T-helper 9 cell (primary cell): ENCODE measurements at regions not wholly inside any gene's neighbourhood (a gene's known extent, or its start where the extent isn't known, plus 50 kb on each side); places are given as distances from the start of the nearest gene placed in this dataset.

ENCODE experiments used
- DNase-seq: peaks from one replicate; pipeline ENCODE4 v3.0.0-alpha.2; 2020

- DNase-seq = no peak
Measured at GRCh38 chr3:104982130-104982529, 384.6 kb upstream of the ALCAM start.

- no peak for DNase-seq
Measured at GRCh38 chr3:104987859-104988258, 378.9 kb upstream of the ALCAM start.

- no peak for DNase-seq
Measured at GRCh38 chr3:104988496-104988895, 378.2 kb upstream of the ALCAM start.

GRCh38 chr3:104989878-104990277 is 376.8 kb upstream of the ALCAM start:
- no peak for DNase-seq

- DNase-seq = no peak
Measured at GRCh38 chr3:104990758-104991157, 376.0 kb upstream of the ALCAM start.

DNA sequence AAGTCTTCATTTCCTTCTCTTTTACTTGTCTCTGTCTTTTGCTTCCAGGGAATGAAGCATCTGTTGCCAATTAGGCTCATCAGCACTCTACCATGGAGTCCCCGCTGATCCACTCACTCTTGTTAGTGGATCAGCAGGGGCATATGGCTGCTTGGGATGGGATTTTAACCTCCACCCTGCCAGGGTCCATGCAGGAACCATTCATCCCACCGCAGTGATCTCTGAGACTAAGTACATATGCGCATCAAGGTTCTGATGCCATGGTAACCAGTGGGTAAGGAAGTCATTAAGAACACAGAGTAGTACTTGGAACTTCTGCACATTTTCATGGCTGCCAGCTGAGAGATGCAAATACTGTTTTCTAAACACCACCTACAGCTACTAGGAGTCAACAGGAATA is 374.0 kb upstream of the ALCAM start:
- no peak for DNase-seq

DNA sequence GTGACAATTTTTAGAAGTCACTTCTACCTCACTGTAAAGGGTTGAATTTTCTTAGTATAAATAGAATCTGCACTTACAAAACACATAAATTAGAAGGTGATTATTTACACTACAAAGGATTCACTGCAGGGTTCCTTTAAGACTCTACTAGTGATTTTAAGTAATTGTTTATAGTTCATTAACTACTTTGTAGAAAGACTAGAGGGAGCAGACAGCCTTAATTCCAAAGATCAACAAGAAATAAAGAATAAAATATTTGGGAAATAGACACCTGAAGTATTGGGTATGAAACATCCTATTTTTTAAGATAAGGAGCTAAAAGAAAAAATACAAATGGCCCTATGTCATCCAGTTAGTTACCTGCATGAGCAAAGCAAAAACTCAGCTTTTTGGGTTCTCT is 360.5 kb upstream of the ALCAM start:
- no peak for DNase-seq

GRCh38 chr3:105013657-105014056 is 353.1 kb upstream of the ALCAM start:
- DNase-seq = no peak

DNA sequence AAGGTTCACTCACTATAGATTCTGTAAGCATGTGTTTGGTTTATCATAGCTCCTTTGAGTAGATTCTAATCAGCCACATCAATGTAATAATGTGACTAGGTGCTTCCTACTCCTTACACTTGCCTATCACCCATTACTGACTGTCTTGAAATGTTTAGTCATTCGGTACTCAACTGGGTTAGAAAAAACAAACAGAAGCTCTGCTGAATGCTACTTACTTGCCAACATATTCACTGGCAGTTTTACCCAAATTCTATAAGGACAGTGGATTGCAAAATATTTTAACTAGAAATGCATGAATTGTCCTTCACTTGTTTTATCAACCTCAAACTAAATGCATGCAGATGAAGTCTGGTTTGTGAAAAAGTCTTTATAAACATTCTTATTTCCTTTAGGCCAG is 352.1 kb upstream of the ALCAM start:
- DNase-seq = no peak

- DNase-seq = no peak
Measured at GRCh38 chr3:105022813-105023212, 343.9 kb upstream of the ALCAM start.

DNA sequence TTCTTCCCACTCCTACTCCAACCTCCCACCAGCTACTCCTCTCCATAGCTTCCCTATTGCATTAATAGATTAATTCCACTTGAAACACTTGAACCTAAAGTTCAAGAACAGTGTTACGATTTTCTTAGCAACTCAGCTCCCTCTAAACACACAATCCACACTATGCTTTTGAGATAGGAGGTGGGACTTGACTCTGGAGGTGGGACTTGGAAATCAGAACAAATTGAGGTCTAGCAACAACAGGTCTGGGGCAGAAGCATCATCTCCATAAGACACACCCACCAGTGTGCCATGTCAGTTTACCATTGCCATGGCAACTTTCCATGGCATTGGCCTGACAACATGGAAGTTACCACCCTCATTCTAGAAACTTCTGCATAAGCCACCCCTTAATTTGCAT is 336.5 kb upstream of the ALCAM start:
- DNase-seq = no peak

DNA sequence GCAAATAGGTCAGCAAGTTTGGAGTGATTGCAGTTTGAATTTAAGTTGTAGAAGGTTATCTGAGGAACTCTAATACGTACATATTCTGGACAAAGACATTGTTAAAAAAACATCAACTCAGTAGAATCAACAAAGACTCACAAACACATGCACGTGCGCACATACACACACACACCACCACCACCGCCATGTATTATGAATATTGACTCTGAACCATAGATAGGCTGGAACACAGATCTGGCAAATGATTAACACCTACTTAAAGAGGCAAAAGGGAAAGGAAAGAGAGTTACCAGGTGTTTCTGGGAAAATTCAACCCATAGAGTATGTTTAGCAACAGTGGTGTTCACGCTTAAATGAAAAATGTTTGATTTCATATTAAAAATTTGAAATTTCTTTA is 334.2 kb upstream of the ALCAM start:
- DNase-seq = no peak

DNA sequence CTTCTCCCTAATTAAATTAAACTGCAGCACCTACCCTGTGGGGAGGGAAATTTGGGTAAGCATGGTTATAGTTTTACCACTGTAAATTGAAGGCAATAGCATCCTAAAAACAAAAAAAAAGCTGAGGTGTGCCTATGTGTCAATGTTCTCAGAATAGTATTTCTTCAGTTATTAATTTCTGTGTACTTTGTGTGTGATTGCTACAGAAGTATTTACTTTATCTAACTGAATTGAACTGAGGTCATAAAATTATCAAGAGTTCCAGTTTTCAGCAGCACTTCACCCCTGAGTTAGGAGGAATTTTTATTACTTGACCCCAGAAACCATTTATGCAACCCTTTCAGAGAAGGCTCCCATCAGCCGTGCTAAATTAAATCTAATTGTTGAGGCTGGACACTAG is 333.6 kb upstream of the ALCAM start:
- DNase-seq = no peak

DNA sequence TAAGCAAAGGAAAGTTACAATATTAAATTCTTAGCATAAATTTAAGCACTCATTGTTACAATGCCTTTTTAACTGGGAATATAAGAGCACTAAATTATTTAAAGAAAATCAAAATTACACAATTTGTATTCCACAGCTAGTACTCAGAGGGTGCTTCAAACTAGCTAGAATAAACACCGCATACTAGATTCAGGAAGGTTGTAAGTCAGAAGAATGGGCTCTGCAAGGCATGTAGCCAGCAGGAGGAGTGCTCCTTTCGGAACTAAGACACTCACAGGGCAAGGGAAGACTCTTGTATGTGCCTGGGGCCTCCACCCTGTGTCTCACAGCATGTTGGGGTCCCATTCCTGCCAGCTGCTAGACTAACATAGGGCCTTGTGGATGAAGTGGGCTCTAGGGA is 327.7 kb upstream of the ALCAM start:
- no peak for DNase-seq

GRCh38 chr3:105040026-105040622 is 326.6 kb upstream of the ALCAM start:
- DNase-seq = no peak

- no peak for DNase-seq
Measured at GRCh38 chr3:105042586-105042985, 324.1 kb upstream of the ALCAM start.

DNA sequence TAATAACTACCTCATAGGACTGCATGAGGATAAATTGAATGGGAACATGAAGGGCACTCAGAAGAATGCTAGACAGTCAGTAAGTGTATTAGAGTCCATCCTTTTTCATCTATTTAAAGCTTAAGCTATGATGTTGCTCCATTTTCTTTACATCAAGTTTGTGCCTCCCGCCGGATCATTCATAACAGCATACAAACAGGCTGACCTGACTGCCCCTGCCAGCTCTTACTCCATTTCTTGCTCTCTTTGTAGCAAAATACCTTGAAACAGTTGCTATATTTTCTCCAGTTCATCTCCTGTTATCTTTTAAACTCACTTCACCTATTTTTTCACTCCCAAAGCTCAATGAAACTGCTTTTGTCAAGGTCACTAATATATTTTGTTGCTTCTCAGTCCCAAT is 315.6 kb upstream of the ALCAM start:
- no peak for DNase-seq

GRCh38 chr3:105051972-105052371 is 314.7 kb upstream of the ALCAM start:
- DNase-seq = no peak

DNA sequence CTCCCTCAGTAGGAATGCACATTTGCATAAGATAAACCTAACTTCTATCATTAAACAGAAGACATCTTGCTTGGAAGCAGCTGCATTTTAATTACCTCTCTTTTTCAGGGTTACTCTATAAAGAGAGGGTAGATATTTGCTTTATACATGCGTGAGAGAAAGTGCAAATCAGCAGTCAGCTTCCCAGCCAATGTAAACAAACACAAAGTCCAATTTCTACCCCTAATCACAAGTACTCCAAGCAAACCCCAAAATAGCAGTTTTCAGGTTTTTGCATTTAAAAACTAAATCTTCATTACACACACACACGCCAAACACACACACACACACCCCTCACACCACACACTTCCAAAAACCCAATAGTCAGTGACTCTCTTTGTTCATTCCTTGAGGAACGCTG is 303.9 kb upstream of the ALCAM start:
- no peak for DNase-seq

GRCh38 chr3:105065895-105066839 is 300.5 kb upstream of the ALCAM start:
- no peak for DNase-seq

DNA sequence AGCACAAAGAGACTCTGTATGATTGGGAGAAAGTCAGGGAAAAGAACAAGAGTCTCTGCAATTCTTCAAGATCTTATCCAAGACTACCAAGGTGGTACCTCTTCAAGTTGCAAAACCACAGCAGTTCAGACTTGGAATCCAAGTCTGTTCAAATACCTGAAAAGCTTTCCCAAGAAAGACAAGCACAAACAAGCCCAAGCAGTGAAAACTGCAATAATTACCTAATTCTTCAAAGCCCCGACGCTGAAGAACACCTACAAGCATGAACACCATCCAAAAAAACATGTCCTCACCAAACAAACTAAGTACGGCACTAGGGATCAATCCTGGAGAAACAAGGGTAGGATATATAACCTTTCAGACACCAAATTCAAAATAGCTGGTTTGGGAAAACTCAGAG is 299.3 kb upstream of the ALCAM start:
- DNase-seq = no peak

DNA sequence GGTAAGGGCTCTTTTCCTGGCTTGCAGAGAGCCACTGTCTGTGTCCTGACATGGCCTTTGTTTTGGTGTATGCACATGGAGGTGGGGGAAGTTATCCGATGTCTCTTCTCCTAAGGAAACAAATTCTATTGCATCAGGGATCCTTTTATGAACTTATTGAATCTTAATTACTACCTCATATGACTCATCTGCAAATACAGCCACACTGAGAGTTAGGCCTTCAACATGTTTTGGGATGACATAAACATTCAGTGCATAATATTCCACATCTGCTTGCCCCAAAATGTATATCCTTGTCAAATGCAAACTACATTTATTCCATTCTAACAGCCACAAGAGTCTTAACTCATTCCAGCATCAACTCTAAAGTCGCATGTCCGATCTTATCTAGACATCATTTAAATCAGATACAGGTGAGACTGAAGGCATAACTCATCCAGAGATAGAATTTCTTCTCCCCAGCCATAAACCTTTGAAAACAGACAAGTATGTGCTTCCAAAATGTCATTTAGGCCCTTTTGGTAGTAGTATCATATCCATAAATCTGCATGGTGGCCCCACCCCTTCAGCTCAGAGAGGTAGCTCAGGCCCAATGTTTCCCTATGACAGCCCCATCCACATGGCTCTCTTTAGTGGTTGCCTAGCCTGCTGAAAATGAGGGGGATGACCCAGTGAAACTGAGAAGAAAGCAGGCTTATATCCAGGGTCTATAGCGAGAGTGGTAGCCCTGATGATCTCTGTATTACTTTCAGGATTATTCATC is 289.5 kb upstream of the ALCAM start:
- no peak for DNase-seq

DNA sequence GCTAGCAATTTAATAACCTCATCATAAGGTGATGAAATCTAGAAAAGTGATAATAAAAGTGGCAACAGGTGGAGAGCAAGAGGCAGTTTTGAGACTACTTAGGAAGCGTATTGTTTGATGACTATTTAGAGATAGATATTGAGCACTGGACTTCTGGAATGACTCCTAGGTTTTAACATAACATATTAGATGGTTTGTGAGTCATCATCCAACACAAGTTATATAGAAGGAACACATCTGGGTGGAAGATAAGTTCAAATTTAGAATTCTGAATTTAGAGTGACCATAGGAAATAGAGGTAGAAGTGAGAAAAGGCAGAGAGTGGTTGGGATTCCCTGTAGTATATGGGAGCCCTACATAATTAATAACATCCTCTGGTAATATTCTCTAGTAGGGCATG is 282.8 kb upstream of the ALCAM start:
- DNase-seq = no peak

DNA sequence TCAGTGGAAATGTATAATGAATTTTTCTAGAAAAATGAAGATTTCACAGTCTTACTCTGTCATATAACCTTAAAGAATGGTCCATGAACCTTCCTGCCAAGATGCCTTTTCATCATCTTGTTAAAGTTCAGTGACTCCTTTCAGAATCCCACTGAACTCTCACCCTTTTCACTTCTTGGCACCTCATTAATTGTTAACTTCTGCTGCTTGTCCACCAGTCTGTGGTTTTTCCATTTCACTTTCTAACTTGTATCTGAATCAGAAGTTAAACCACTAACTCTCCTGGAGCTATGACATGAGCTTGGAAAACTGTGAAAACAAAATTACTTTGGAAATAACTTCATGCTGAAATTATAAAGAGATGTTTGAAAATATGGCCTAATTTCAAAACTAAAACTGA is 281.2 kb upstream of the ALCAM start:
- no peak for DNase-seq
